CD4-positive, alpha-beta T cell treated with Interleukin-6 at 100 ng/mL for 8 hours (primary cell): ENCODE measurements at regions not wholly inside any gene's neighbourhood (a gene's known extent, or its start where the extent isn't known, plus 50 kb on each side); places are given as distances from the start of the nearest gene placed in this dataset.
"Not testable (repeated sequence)": the region's sequence is repeated elsewhere in the genome, so short reads cannot be mapped to it uniquely, and the experiment has no call there.

Experiments used
- DNase-seq: peaks from one replicate; pipeline ENCODE4 v3.0.0-alpha.2; 2020; ENCODE audit warnings: mixed read lengths, low spot score

- no peak for DNase-seq
Observed at GRCh38 chr7:92973293-92973731, 136.9 kb upstream of the CDK6 start.

GRCh38 chr7:92972441-92972840, 136.1 kb upstream of the CDK6 start:
- DNase-seq: no peak

- DNase-seq: no peak
Observed at GRCh38 chr7:92969061-92969460, 132.7 kb upstream of the CDK6 start.

- no peak for DNase-seq
Observed at GRCh38 chr7:92968502-92968901, 132.1 kb upstream of the CDK6 start.

- DNase-seq: no peak
Observed at GRCh38 chr7:92967238-92967637, 130.9 kb upstream of the CDK6 start.

- DNase-seq: no peak
Observed at GRCh38 chr7:92964141-92964540, 127.8 kb upstream of the CDK6 start.

- DNase-seq: no peak
Observed at GRCh38 chr7:92963566-92963965, 127.2 kb upstream of the CDK6 start.

- no peak for DNase-seq
Observed at GRCh38 chr7:92961961-92962360, 125.6 kb upstream of the CDK6 start.

- DNase-seq: no peak
Observed at GRCh38 chr7:92956575-92956974, 120.2 kb upstream of the CDK6 start.

- no peak for DNase-seq
Observed at GRCh38 chr7:92955081-92955480, 118.7 kb upstream of the CDK6 start.

- no peak for DNase-seq
Observed at GRCh38 chr7:92953657-92954056, 117.3 kb upstream of the CDK6 start.

- DNase-seq: no peak
Observed at GRCh38 chr7:92949748-92950147, 113.4 kb upstream of the CDK6 start.

- no peak for DNase-seq
Observed at GRCh38 chr7:92945840-92946239, 109.5 kb upstream of the CDK6 start.

- no peak for DNase-seq
Observed at GRCh38 chr7:92944633-92945032, 108.3 kb upstream of the CDK6 start.

- not testable (repeated sequence) for DNase-seq
Observed at GRCh38 chr7:92942706-92943105, 106.3 kb upstream of the CDK6 start.

GRCh38 chr7:92939666-92940360, 103.4 kb upstream of the CDK6 start:
- no peak for DNase-seq

- DNase-seq: no peak
Observed at GRCh38 chr7:92934096-92934495, 97.7 kb upstream of the CDK6 start.

GRCh38 chr7:92932450-92932849, 96.1 kb upstream of the CDK6 start:
- no peak for DNase-seq

- DNase-seq: no peak
Observed at GRCh38 chr7:92930404-92930803, 94.0 kb upstream of the CDK6 start.

- DNase-seq: no peak
Observed at GRCh38 chr7:92926697-92927044, 90.3 kb upstream of the CDK6 start.

- no peak for DNase-seq
Observed at GRCh38 chr7:92925876-92926696, 89.7 kb upstream of the CDK6 start.

GRCh38 chr7:92924800-92925199, 88.4 kb upstream of the CDK6 start:
- no peak for DNase-seq

- no peak for DNase-seq
Observed at GRCh38 chr7:92917230-92917629, 80.9 kb upstream of the CDK6 start.

- no peak for DNase-seq
Observed at GRCh38 chr7:92916770-92917224, 80.4 kb upstream of the CDK6 start.
